GM10266 (cell line): ENCODE measurements at regions not wholly inside any gene's neighbourhood (a gene's known extent, or its start where the extent isn't known, plus 50 kb on each side); places are given as distances from the start of the nearest gene placed in this dataset.

ENCODE experiments used
- DNase-seq: peaks from one replicate; pipeline ENCODE4 v3.0.0; 2012; ENCODE audit errors: extremely low spot score
- TF ChIP-seq, protein P1 (sequence below): IDR thresholded peaks from 2 replicates; pipeline ENCODE4 v1.5.1; 2012; ENCODE audit warnings: mild to moderate bottlenecking, low read depth; ENCODE audit not compliant: control insufficient read depth, insufficient read depth; ENCODE audit errors: missing control alignments

DNA sequence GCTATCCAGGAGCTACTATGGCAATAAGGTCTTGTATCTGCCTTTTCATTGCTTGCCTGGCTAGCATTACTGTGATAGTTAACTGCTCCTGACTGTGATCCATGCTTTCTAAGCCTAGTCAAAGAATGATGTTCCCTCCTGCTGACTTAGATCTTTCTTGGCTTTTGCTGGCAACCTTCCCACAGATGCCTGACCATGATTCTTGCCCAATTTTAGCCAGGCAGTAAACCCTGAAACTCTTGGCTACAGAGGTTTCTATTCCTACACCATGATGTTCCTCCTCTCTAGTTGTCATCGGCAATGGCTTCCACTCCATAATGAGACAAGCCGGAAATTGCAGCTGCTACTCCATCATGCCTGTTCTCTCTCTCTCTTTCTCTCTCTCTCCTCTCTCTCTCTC lies 238.1 kb downstream of the HAO1 start:
- DNase-seq, result no peak

DNA sequence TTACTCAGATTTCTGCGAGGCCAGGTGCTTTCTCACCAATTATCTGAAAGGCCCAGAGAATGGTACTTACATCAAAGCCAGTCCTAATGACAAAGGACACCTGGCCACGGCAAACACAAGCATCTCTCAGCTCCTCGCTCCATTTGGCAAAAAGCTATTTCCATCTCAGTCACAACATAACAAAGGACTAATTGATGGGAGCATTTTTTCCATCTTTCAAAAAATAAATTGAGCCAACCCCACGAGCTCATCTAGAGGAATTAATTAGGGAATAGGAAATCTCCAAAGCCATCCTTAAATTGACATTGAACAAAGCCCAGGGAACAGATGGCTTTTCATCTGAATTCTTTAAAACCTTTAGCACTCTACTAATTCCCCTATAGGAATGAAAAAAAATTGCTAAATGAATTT lies 236.7 kb downstream of the HAO1 start:
- DNase-seq, result no peak
- TF ChIP-seq, protein P1, sequence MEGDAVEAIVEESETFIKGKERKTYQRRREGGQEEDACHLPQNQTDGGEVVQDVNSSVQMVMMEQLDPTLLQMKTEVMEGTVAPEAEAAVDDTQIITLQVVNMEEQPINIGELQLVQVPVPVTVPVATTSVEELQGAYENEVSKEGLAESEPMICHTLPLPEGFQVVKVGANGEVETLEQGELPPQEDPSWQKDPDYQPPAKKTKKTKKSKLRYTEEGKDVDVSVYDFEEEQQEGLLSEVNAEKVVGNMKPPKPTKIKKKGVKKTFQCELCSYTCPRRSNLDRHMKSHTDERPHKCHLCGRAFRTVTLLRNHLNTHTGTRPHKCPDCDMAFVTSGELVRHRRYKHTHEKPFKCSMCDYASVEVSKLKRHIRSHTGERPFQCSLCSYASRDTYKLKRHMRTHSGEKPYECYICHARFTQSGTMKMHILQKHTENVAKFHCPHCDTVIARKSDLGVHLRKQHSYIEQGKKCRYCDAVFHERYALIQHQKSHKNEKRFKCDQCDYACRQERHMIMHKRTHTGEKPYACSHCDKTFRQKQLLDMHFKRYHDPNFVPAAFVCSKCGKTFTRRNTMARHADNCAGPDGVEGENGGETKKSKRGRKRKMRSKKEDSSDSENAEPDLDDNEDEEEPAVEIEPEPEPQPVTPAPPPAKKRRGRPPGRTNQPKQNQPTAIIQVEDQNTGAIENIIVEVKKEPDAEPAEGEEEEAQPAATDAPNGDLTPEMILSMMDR, result no peak

More for the DNA sequence above, 238.1 kb downstream of the HAO1 start:
- TF ChIP-seq, protein P1, result no peak

DNA sequence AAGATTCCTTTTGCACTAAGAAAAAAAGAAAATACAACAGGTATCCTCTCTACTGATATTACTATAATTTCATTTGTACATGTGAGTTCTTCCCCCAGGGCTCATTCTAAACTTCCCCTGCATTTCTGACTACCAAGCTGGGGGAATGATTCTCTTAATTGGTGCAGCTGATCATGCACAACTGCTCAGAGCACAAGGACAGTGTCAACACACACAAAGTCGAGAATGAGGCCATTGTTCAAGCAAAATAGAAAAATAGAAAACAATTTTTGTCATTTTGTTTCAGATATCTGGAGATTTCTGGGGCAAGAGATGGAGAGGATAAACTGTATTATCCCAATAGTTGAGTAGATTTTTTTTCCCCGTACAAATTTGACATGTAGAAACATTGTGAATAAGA lies 236.3 kb downstream of the HAO1 start:
- no peak for DNase-seq
- TF ChIP-seq, protein P1, result no peak

DNA sequence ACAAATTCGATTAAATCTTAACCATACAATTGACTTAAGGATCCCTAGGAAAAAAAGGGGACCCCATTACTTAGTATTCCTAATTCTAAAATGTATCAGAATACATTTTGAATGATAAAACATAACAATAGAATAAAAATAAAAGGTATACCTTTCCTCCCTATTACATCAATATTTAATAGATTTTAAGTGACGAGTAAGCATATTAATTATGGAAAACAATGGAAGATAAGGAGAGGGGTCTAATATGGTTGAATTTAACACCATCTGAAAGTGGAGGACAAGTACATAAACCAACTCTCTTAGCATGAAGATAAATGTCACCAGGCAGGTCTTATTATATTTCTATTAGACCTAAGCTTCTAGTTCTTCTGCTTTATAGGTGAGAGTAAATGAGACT lies 232.1 kb downstream of the HAO1 start:
- TF ChIP-seq, protein P1, result no peak
- DNase-seq, result no peak

DNA sequence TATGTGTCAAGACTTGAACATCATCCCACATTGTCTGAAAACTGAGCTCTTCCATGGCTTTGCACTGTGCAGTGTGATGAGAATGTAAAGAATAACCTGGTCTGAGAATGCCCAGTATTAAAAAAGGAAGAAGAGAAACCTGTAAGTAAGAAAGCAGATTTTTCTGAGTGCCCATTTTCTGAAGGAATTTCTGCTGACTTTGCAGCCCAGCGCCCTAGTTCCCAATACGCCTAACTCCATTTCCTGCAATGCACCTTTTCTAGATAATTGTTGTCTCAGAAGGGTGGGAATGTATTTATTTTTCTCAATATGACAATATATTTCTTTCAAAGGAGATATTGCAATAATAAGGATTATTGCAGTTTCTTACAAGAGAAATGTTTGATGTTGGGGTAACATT lies 231.5 kb downstream of the HAO1 start:
- TF ChIP-seq, protein P1, result no peak
- DNase-seq, result no peak

DNA sequence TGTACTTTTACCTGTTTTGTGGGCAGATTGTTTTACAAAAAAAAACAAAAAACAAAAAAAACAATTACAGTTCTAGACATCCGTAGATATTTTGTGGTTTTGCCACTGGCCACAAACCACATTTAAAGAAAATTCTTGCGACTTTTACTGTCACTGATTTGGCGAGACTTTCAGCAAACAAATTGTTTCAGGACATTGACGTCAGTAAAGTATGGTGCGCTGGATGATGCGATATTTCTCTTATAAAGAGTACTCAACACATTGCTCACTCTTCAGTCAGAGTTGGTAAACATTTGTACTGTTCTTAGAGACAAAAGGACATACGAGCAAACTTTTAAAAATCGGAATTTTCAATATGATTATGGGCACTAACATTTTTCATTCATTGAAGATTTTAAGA lies 229.8 kb downstream of the HAO1 start:
- TF ChIP-seq, protein P1, result no peak
- DNase-seq, result no peak

DNA sequence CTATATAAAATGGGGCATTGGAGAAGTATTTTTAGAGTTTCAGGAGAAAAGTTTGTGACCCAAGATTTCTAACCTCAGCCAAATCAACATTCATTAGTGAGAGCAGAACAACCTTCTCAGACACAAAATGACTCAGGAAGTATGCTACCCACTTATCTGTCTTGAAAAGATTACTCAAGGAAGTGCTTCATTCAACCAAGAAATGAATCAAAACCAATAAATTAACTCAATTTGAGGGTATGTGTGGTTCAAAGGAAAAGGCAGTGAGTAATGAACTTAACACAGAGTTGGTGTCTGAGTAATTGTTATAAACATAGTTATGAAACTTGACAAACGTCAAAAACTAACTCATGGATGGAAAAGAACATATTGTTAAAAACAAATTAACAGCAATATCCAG lies 227.6 kb downstream of the HAO1 start:
- DNase-seq, result no peak
- TF ChIP-seq, protein P1, result no peak
